ENCODE measurements at regions not wholly inside any gene's neighbourhood (a gene's known extent, or its start where the extent isn't known, plus 50 kb on each side); places are given as distances from the start of the nearest gene placed in this dataset.

- H3K4me1 ChIP-seq (ENCODE audit: control insufficient read depth, insufficient read depth, low read length): no peaks in the 10 kb centered on the region
- no CpG with 5 or more reads among the region's 7 CpGs for WGBS (ENCODE audit: insufficient coverage, insufficient read length)
Observed at GRCh38 chr6:15864038-15864707, 201.3 kb upstream of the DTNBP1 start.

GRCh38 chr6:15862810-15863209, 200.0 kb upstream of the DTNBP1 start:
- no peak for DNase-seq (ENCODE audit: low read depth, low spot score)
- Histone ChIP-seq H3K9me3 (ENCODE audit: control insufficient read depth, insufficient read depth, low read length) (no peaks in the 10 kb centered on the region), H3K27me3 (ENCODE audit: control insufficient read depth, insufficient read depth, low read length) (no peaks in the 10 kb centered on the region), H3K4me3 (ENCODE audit: low read length) (no peak overlapping the region), H3K4me1 (ENCODE audit: control insufficient read depth, insufficient read depth, low read length) (peaks cover 1% of the 10 kb centered on the region; the same call in 1 of the 2 replicates), H3K27ac (ENCODE audit: low read length) (no peak overlapping the region), H3K36me3 (ENCODE audit: control insufficient read depth, insufficient read depth, low read length) (no peaks in the 10 kb centered on the region)
- no CpG with 5 or more reads among the region's 1 CpG for WGBS (ENCODE audit: insufficient coverage, insufficient read length)

More at GRCh38 chr6:15864038-15864707, 201.3 kb upstream of the DTNBP1 start:
- Histone ChIP-seq H3K27ac (ENCODE audit: low read length) (no peak overlapping the region), H3K9me3 (ENCODE audit: control insufficient read depth, insufficient read depth, low read length) (no peaks in the 10 kb centered on the region), H3K4me3 (ENCODE audit: low read length) (no peak overlapping the region), H3K36me3 (ENCODE audit: control insufficient read depth, insufficient read depth, low read length) (no peaks in the 10 kb centered on the region), H3K27me3 (ENCODE audit: control insufficient read depth, insufficient read depth, low read length) (no peaks in the 10 kb centered on the region)
- DNase-seq (ENCODE audit: low read depth, low spot score): no peak

- Histone ChIP-seq H3K9me3 (ENCODE audit: control insufficient read depth, insufficient read depth, low read length) (no peaks in the 10 kb centered on the region), H3K36me3 (ENCODE audit: control insufficient read depth, insufficient read depth, low read length) (no peaks in the 10 kb centered on the region)
- WGBS (ENCODE audit: insufficient coverage, insufficient read length): no CpG with 5 or more reads among the region's 3 CpGs
Observed at GRCh38 chr6:15861486-15861885, 198.7 kb upstream of the DTNBP1 start.

GRCh38 chr6:15854826-15855710, 192.2 kb upstream of the DTNBP1 start:
- peaks cover 3% of the 10 kb centered on the region; the same call in 1 of the 2 replicates for H3K4me1 ChIP-seq (ENCODE audit: control insufficient read depth, insufficient read depth, low read length)
- H3K4me3 ChIP-seq (ENCODE audit: low read length): no peak overlapping the region
- no peaks in the 10 kb centered on the region for H3K36me3 ChIP-seq (ENCODE audit: control insufficient read depth, insufficient read depth, low read length)
- no peaks in the 10 kb centered on the region for H3K27me3 ChIP-seq (ENCODE audit: control insufficient read depth, insufficient read depth, low read length)
- WGBS (ENCODE audit: insufficient coverage, insufficient read length): no CpG with 5 or more reads among the region's 7 CpGs
- peak; percentile 31 for DNase-seq (ENCODE audit: low read depth, low spot score)
- no peak overlapping the region for H3K27ac ChIP-seq (ENCODE audit: low read length)
- H3K9me3 ChIP-seq (ENCODE audit: control insufficient read depth, insufficient read depth, low read length): no peaks in the 10 kb centered on the region

More at GRCh38 chr6:15861486-15861885, 198.7 kb upstream of the DTNBP1 start:
- H3K4me1 ChIP-seq (ENCODE audit: control insufficient read depth, insufficient read depth, low read length): peaks cover 3% of the 10 kb centered on the region; the same call in 1 of the 2 replicates
- no peak for DNase-seq (ENCODE audit: low read depth, low spot score)
- no peaks in the 10 kb centered on the region for H3K27me3 ChIP-seq (ENCODE audit: control insufficient read depth, insufficient read depth, low read length)
- no peak overlapping the region for H3K27ac ChIP-seq (ENCODE audit: low read length)
- no peak overlapping the region for H3K4me3 ChIP-seq (ENCODE audit: low read length)

- Histone ChIP-seq H3K9me3 (ENCODE audit: control insufficient read depth, insufficient read depth, low read length) (no peaks in the 10 kb centered on the region), H3K27me3 (ENCODE audit: control insufficient read depth, insufficient read depth, low read length) (no peaks in the 10 kb centered on the region), H3K4me1 (ENCODE audit: control insufficient read depth, insufficient read depth, low read length) (peaks cover 3% of the 10 kb centered on the region; the same call in 1 of the 2 replicates), H3K27ac (ENCODE audit: low read length) (no peak overlapping the region), H3K36me3 (ENCODE audit: control insufficient read depth, insufficient read depth, low read length) (no peaks in the 10 kb centered on the region), H3K4me3 (ENCODE audit: low read length) (no peak overlapping the region)
- no peak for DNase-seq (ENCODE audit: low read depth, low spot score)
- no CpG with 5 or more reads among the region's 1 CpG for WGBS (ENCODE audit: insufficient coverage, insufficient read length)
Observed at GRCh38 chr6:15854378-15854777, 191.6 kb upstream of the DTNBP1 start.

GRCh38 chr6:15853259-15853658, 190.4 kb upstream of the DTNBP1 start:
- Histone ChIP-seq H3K27me3 (ENCODE audit: control insufficient read depth, insufficient read depth, low read length) (no peaks in the 10 kb centered on the region), H3K4me3 (ENCODE audit: low read length) (no peak overlapping the region), H3K4me1 (ENCODE audit: control insufficient read depth, insufficient read depth, low read length) (peaks cover 3% of the 10 kb centered on the region; the same call in 1 of the 2 replicates), H3K27ac (ENCODE audit: low read length) (no peak overlapping the region), H3K9me3 (ENCODE audit: control insufficient read depth, insufficient read depth, low read length) (no peaks in the 10 kb centered on the region), H3K36me3 (ENCODE audit: control insufficient read depth, insufficient read depth, low read length) (no peaks in the 10 kb centered on the region)
- no CpG with 5 or more reads among the region's 1 CpG for WGBS (ENCODE audit: insufficient coverage, insufficient read length)
- no peak for DNase-seq (ENCODE audit: low read depth, low spot score)

- H3K27me3 ChIP-seq (ENCODE audit: control insufficient read depth, insufficient read depth, low read length): no peaks in the 10 kb centered on the region
- WGBS (ENCODE audit: insufficient coverage, insufficient read length): no CpG with 5 or more reads among the region's 2 CpGs
- H3K9me3 ChIP-seq (ENCODE audit: control insufficient read depth, insufficient read depth, low read length): no peaks in the 10 kb centered on the region
- H3K27ac ChIP-seq (ENCODE audit: low read length): no peak overlapping the region
- H3K4me3 ChIP-seq (ENCODE audit: low read length): no peak overlapping the region
- DNase-seq (ENCODE audit: low read depth, low spot score): no peak
- no peaks in the 10 kb centered on the region for H3K36me3 ChIP-seq (ENCODE audit: control insufficient read depth, insufficient read depth, low read length)
- H3K4me1 ChIP-seq (ENCODE audit: control insufficient read depth, insufficient read depth, low read length): no peaks in the 10 kb centered on the region
Observed at GRCh38 chr6:15852289-15852688, 189.5 kb upstream of the DTNBP1 start.

GRCh38 chr6:15849395-15849794, 186.6 kb upstream of the DTNBP1 start:
- no peak overlapping the region for H3K4me3 ChIP-seq (ENCODE audit: low read length)
- H3K4me1 ChIP-seq (ENCODE audit: control insufficient read depth, insufficient read depth, low read length): no peaks in the 10 kb centered on the region
- no CpG with 5 or more reads among the region's 4 CpGs for WGBS (ENCODE audit: insufficient coverage, insufficient read length)
- H3K36me3 ChIP-seq (ENCODE audit: control insufficient read depth, insufficient read depth, low read length): no peaks in the 10 kb centered on the region
- no peaks in the 10 kb centered on the region for H3K27me3 ChIP-seq (ENCODE audit: control insufficient read depth, insufficient read depth, low read length)
- DNase-seq (ENCODE audit: low read depth, low spot score): no peak
- H3K9me3 ChIP-seq (ENCODE audit: control insufficient read depth, insufficient read depth, low read length): no peaks in the 10 kb centered on the region
- H3K27ac ChIP-seq (ENCODE audit: low read length): no peak overlapping the region

- H3K4me3 ChIP-seq (ENCODE audit: low read length): no peak overlapping the region
- H3K9me3 ChIP-seq (ENCODE audit: control insufficient read depth, insufficient read depth, low read length): no peaks in the 10 kb centered on the region
- H3K4me1 ChIP-seq (ENCODE audit: control insufficient read depth, insufficient read depth, low read length): 0 out of 2 replicates have a peak, but pooled peaks cover 2% of the 10 kb centered on the region
- H3K27ac ChIP-seq (ENCODE audit: low read length): no peak overlapping the region
- DNase-seq (ENCODE audit: low read depth, low spot score): no peak
- WGBS (ENCODE audit: insufficient coverage, insufficient read length): no CpG with 5 or more reads among the region's 4 CpGs
- H3K27me3 ChIP-seq (ENCODE audit: control insufficient read depth, insufficient read depth, low read length): no peaks in the 10 kb centered on the region
- H3K36me3 ChIP-seq (ENCODE audit: control insufficient read depth, insufficient read depth, low read length): no peaks in the 10 kb centered on the region
Observed at GRCh38 chr6:15845492-15845891, 182.7 kb upstream of the DTNBP1 start.

GRCh38 chr6:15843764-15844163, 180.9 kb upstream of the DTNBP1 start:
- no peak for DNase-seq (ENCODE audit: low read depth, low spot score)
- H3K4me3 ChIP-seq (ENCODE audit: low read length): no peak overlapping the region
- no peaks in the 10 kb centered on the region for H3K27me3 ChIP-seq (ENCODE audit: control insufficient read depth, insufficient read depth, low read length)
- H3K36me3 ChIP-seq (ENCODE audit: control insufficient read depth, insufficient read depth, low read length): no peaks in the 10 kb centered on the region
- H3K27ac ChIP-seq (ENCODE audit: low read length): no peak overlapping the region
- no peaks in the 10 kb centered on the region for H3K9me3 ChIP-seq (ENCODE audit: control insufficient read depth, insufficient read depth, low read length)
- H3K4me1 ChIP-seq (ENCODE audit: control insufficient read depth, insufficient read depth, low read length): 0 out of 2 replicates have a peak, but pooled peaks cover 2% of the 10 kb centered on the region

Measured in iPS DF 6.9 (cell line).